ENCODE measurements at regions not wholly inside any gene's neighbourhood (a gene's known extent, or its start where the extent isn't known, plus 50 kb on each side); places are given as distances from the start of the nearest gene placed in this dataset.

- TF ChIP-seq CTCF (IDR thresholded peaks at IDR 0.05; ENCODE audit: low read length): no peak
- TF ChIP-seq EZH2 (optimal IDR thresholded peaks at IDR 0.05; ENCODE audit: low read depth, low read length): no peak
- TF ChIP-seq EZH2phosphoT487 (IDR thresholded peaks at IDR 0.05; ENCODE audit: low read length): no peak
Observed at GRCh38 chr11:45459491-45459890, 173.3 kb upstream of the SYT13 start.

Measured in MM.1S (cell line).